HepG2 (cell line): ENCODE measurements at regions not wholly inside any gene's neighbourhood (a gene's known extent, or its start where the extent isn't known, plus 50 kb on each side); places are given as distances from the start of the nearest gene placed in this dataset.

ENCODE experiments used
- ATAC-seq: fragments of 200-7000 bp; cut with Tn5 transposase; 3 replicates; pipeline ENCODE4 v1.9.1; 2020; ENCODE audit warnings: mild to moderate bottlenecking, moderate library complexity
- BruUV-seq: library from RNA; stranded (reverse); fragments of 400-500 nt; replicated peaks from 2 replicates; lab custom pipeline; 2021; lab: Mats Ljungman, UMichigan
- CTCF ChIA-PET: fragments of 300-600 bp; formaldehyde crosslinking; extraction: SDS; loops from one replicate; lab custom pipeline; 2021; ENCODE audit warnings: low total read pairs, inconsistent platforms, low intra/inter-chr PET ratio; lab: Yijun Ruan, JAX
- POLR2A ChIA-PET: fragments of 350-600 bp; sonication (Branson Sonifier 250); formaldehyde crosslinking; loops from one replicate; lab custom pipeline; 2020; ENCODE audit warnings: antibody characterized with exemption, inconsistent platforms; lab: Yijun Ruan, JAX
- DNase-seq: peaks from one replicate; pipeline ENCODE4 v3.0.0-alpha.2; 2015; ENCODE audit warnings: low spot score
- FAIRE-seq: peaks from 3 replicates; lab custom pipeline; 2011; peaks lifted over from hg19 to GRCh38; lab: Jason Lieb, UNC
- H2AFZ ChIP-seq: one replicate; pipeline ENCODE4 v1.6.1; 2011; ENCODE audit warnings: low read length, inconsistent platforms
- H3K27ac ChIP-seq: fragments of 300-600 bp; 3 replicates; pipeline ENCODE4 v1.8.0; 2011; ENCODE audit warnings: mixed run types, mild to moderate bottlenecking, mixed read lengths, low read length, inconsistent platforms; ENCODE audit not compliant: insufficient read depth; ENCODE audit errors: extremely low read length
- H3K27me3 ChIP-seq, 2 experiments: fragments of 200-600 bp in 1 of 2; 2 replicates in 1 of 2; 3 replicates in 1 of 2; pipeline versions ENCODE4 v1.6.0 to v1.8.0; 2011; ENCODE audit warnings: low read length in 2 of 2, mild to moderate bottlenecking in 2 of 2, moderate library complexity in 2 of 2, inconsistent platforms in 1 of 2; ENCODE audit not compliant: insufficient read depth in 2 of 2, control insufficient read depth in 1 of 2
- H3K36me3 ChIP-seq, 2 experiments: fragments of 200-600 bp in 1 of 2; replicated peaks in 1 of 2; 2 replicates in 1 of 2; 3 replicates in 1 of 2; pipeline versions ENCODE4 v1.5.1 to v1.8.0; 2011; ENCODE audit warnings: low read length in 2 of 2, inconsistent platforms in 1 of 2; ENCODE audit not compliant: insufficient read depth in 2 of 2, control insufficient read depth in 1 of 2
- H3K4me1 ChIP-seq: 2 replicates; pipeline ENCODE4 v1.5.1; 2012; ENCODE audit warnings: low read length, inconsistent platforms; ENCODE audit not compliant: insufficient read depth
- H3K4me2 ChIP-seq: 2 replicates; pipeline ENCODE4 v1.6.0; 2011; ENCODE audit warnings: low read depth, low read length, inconsistent platforms
- H3K4me3 ChIP-seq, 3 experiments: fragments of 200-600 bp in 1 of 3; sonication (generic), shearing (Covaris generic) in 1 of 3; replicated peaks in 1 of 3; 2 replicates each; pipeline ENCODE4 v1.5.1; 2011 to 2016; ENCODE audit warnings: low read length in 3 of 3, inconsistent platforms in 2 of 3, low read depth in 2 of 3, mild to moderate bottlenecking in 2 of 3, control low read depth in 1 of 3, mixed read lengths in 1 of 3; ENCODE audit not compliant: insufficient read depth in 1 of 3
- H3K79me2 ChIP-seq: one replicate; pipeline ENCODE4 v1.6.1; 2011; ENCODE audit warnings: low read length, inconsistent platforms; ENCODE audit not compliant: insufficient read depth
- H3K9ac ChIP-seq: 2 replicates; pipeline ENCODE4 v1.6.0; 2011; ENCODE audit warnings: mild to moderate bottlenecking, low read depth, low read length, inconsistent platforms; ENCODE audit not compliant: insufficient read depth
- H3K9me3 ChIP-seq: 2 replicates; pipeline ENCODE4 v1.5.1; 2012; ENCODE audit warnings: mild to moderate bottlenecking, low read length
- H4K20me1 ChIP-seq: 2 replicates; pipeline ENCODE4 v1.6.0; 2011; ENCODE audit warnings: inconsistent platforms, mild to moderate bottlenecking, low read length, moderate library complexity; ENCODE audit not compliant: insufficient read depth
- FOXO1 ChIP-seq: sonication (generic); formaldehyde crosslinking; IDR thresholded peaks from 2 replicates; pipeline ENCODE4 v1.4.0; 2020; ENCODE audit warnings: missing genetic modification reagents
- KDM5A ChIP-seq: fragments of 200-600 bp; sonication (generic); IDR thresholded peaks from 2 replicates; pipeline ENCODE4 v1.7.0; 2018; ENCODE audit warnings: antibody characterized with exemption, mild to moderate bottlenecking, low read length, borderline replicate concordance
- MYC ChIP-seq: sonication (generic); formaldehyde crosslinking; IDR thresholded peaks from 2 replicates; pipeline ENCODE4 v1.9.0; 2021; ENCODE audit warnings: missing genetic modification reagents, borderline replicate concordance
- NFRKB ChIP-seq: fragments of 450-650 bp; IDR thresholded peaks from 2 replicates; pipeline ENCODE4 v1.6.1; 2017
- SRSF4 ChIP-seq: fragments of 200-400 bp; formaldehyde crosslinking; IDR thresholded peaks from one replicate; pipeline ENCODE4 v1.6.1; 2018; ENCODE audit warnings: mild to moderate bottlenecking, low read depth, low read length, moderate library complexity; ENCODE audit not compliant: poor library complexity, severe bottlenecking
- ZNF234 ChIP-seq: sonication (generic); formaldehyde crosslinking; conservative IDR thresholded peaks from 2 replicates; pipeline ENCODE4 v1.5.1; 2020; ENCODE audit warnings: mild to moderate bottlenecking, missing genetic modification reagents
- ZNF337 ChIP-seq: sonication (generic); formaldehyde crosslinking; IDR thresholded peaks from 2 replicates; pipeline ENCODE4 v1.5.1; 2020; ENCODE audit warnings: missing genetic modification reagents, low read depth, mild to moderate bottlenecking, borderline replicate concordance
- ZNF484 ChIP-seq: sonication (generic); formaldehyde crosslinking; IDR thresholded peaks from 2 replicates; pipeline ENCODE4 v1.5.1; 2020; ENCODE audit warnings: mild to moderate bottlenecking, low read depth, missing genetic modification reagents, borderline replicate concordance
- ZNF776 ChIP-seq: sonication (generic); formaldehyde crosslinking; IDR thresholded peaks from 2 replicates; pipeline ENCODE4 v1.4.0; 2020; ENCODE audit warnings: mild to moderate bottlenecking, missing genetic modification reagents
- WGBS: methylation state at CpG from one replicate; pipeline ENCODE4 v1.1.6; 2017; ENCODE audit warnings: low lambda C conversion rate; 5-methylcytosine and 5-hydroxymethylcytosine counted together
- in situ Hi-C: cut with HindIII; loops from 2 replicates; pipeline ENCODE4 v1.10.0; 2017; ENCODE audit warnings: low pct_unique_long_range_greater_than_20kb; ENCODE audit not compliant: extremely low pct_ligation_motif_present
- intact Hi-C: fragments of 100-400 bp; cut with micrococcal nuclease; formaldehyde crosslinking; loops from one replicate; pipeline ENCODE4 v1.10.0; 2022; ENCODE audit not compliant: unreplicated experiment
- TF ChIP-seq, protein P1 (sequence below): sonication (generic); formaldehyde crosslinking; IDR thresholded peaks from 2 replicates; pipeline ENCODE4 v1.4.0; 2020; ENCODE audit warnings: missing genetic modification reagents, borderline replicate concordance
- TF ChIP-seq, protein P2 (sequence below): sonication (generic); formaldehyde crosslinking; IDR thresholded peaks from 2 replicates; pipeline ENCODE4 v1.5.0; 2020; ENCODE audit warnings: missing genetic modification reagents

DNA sequence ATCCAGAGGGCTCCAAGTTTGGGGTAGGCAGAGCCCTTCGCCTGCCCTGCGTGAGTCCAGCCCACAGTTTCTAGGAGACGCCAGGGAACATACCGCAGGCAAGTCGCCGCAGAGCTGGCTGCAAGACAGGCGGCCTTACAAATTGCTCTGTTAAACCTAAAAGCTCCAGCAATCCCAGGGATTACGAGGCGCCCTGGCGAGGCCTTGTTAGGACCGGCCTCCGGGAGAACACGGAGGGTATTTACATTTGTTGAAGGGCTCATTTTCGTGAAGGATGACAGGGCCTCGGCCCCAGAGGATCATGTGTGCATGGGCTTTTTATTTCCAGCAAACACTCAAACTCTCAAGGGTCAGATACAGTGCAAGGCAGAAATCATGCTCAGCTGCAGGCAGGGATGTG is 77.6 kb upstream of the FOXF1 start:
- intact Hi-C loops (no loop called here), in situ Hi-C loops (no loop called here)
- POLR2A ChIA-PET: no interaction called here
- H4K20me1 ChIP-seq: no peaks in the 10 kb centered on the region
- BruUV-seq: no TSS peak
- H3K9ac ChIP-seq: no peak overlapping the region
- no peak for DNase-seq
- TF ChIP-seq ZNF234 (CRISPR knock-in tag): no peak
- H3K27me3 ChIP-seq: peaks cover 23 to 72% of the 10 kb centered on the region in 2 experiments
- H2AFZ ChIP-seq: no peak overlapping the region
- no peaks in the 10 kb centered on the region for H3K4me1 ChIP-seq
- H3K4me3 ChIP-seq: no peak overlapping the region
- FAIRE-seq: no peak
- H3K9me3 ChIP-seq: no peaks in the 10 kb centered on the region
- CTCF ChIA-PET: no interaction called here
- H3K27ac ChIP-seq: no peak overlapping the region
- no peak for ATAC-seq
- WGBS: 11% methylated on average over 7 of the region's 15 CpGs
- no peaks in the 10 kb centered on the region for H3K36me3 ChIP-seq
- H3K79me2 ChIP-seq: no peaks in the 10 kb centered on the region
- no peak overlapping the region for H3K4me2 ChIP-seq

DNA sequence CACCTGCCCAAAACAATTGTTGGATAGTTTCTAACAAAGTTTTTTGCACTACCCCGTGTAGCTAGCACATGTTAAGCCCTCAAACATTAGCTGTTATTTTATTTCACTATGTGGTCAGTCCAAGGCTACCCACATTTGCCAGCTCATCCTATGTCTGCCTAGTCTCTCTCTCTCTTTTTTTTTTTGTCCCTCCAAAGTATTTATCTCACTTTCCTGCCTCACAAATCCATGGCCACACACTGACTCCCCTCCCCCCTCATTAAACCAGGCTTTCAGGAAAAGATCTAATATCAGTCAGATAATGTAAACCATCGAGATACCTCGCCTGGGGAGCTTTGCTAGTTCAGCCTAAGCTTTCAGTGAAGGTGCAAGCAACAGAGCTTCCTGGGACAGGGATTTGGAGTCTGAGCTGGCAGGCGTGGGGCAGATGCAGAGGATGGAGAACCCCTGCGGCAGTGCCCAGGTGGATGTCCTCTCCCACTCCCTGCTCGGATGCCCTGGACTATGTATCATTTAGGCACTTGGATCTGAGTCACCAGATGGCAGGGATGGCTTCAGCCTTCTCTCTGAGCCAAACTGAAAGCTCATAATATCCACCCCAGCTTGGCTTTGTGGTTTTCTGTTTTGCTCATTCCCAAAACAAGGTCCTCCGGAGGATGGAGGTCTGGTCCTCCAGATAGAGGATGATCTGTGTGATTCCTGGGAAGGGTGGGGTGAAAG is 73.7 kb upstream of the FOXF1 start:
- Histone ChIP-seq H3K79me2 (no peaks in the 10 kb centered on the region), H4K20me1 (no peaks in the 10 kb centered on the region), H3K9me3 (no peaks in the 10 kb centered on the region), H3K4me2 (no peak overlapping the region), H3K27me3 (peaks cover 17 to 65% of the 10 kb centered on the region in 2 experiments), H3K36me3 (no peaks in the 10 kb centered on the region), H3K4me3 (no peak overlapping the region), H2AFZ (no peak overlapping the region), H3K4me1 (no peaks in the 10 kb centered on the region), H3K27ac (no peak overlapping the region), H3K9ac (no peak overlapping the region)
- no peak for DNase-seq
- in situ Hi-C loops: no loop called here
- no peak for FAIRE-seq
- CTCF ChIA-PET: no interaction called here
- WGBS: 0% methylated on average over 4 of the region's 7 CpGs
- intact Hi-C loops: no loop called here
- POLR2A ChIA-PET: no interaction called here
- no TSS peak for BruUV-seq
- ATAC-seq: no peak
- TF ChIP-seq MYC (CRISPR knock-in tag) (no peak), FOXO1 (no peak), ZNF484 (CRISPR knock-in tag) (no peak), KDM5A (no peak), NFRKB (no peak), ZNF776 (no peak), ZNF337 (CRISPR knock-in tag) (no peak), SRSF4 (no peak)
- TF ChIP-seq, protein P1, sequence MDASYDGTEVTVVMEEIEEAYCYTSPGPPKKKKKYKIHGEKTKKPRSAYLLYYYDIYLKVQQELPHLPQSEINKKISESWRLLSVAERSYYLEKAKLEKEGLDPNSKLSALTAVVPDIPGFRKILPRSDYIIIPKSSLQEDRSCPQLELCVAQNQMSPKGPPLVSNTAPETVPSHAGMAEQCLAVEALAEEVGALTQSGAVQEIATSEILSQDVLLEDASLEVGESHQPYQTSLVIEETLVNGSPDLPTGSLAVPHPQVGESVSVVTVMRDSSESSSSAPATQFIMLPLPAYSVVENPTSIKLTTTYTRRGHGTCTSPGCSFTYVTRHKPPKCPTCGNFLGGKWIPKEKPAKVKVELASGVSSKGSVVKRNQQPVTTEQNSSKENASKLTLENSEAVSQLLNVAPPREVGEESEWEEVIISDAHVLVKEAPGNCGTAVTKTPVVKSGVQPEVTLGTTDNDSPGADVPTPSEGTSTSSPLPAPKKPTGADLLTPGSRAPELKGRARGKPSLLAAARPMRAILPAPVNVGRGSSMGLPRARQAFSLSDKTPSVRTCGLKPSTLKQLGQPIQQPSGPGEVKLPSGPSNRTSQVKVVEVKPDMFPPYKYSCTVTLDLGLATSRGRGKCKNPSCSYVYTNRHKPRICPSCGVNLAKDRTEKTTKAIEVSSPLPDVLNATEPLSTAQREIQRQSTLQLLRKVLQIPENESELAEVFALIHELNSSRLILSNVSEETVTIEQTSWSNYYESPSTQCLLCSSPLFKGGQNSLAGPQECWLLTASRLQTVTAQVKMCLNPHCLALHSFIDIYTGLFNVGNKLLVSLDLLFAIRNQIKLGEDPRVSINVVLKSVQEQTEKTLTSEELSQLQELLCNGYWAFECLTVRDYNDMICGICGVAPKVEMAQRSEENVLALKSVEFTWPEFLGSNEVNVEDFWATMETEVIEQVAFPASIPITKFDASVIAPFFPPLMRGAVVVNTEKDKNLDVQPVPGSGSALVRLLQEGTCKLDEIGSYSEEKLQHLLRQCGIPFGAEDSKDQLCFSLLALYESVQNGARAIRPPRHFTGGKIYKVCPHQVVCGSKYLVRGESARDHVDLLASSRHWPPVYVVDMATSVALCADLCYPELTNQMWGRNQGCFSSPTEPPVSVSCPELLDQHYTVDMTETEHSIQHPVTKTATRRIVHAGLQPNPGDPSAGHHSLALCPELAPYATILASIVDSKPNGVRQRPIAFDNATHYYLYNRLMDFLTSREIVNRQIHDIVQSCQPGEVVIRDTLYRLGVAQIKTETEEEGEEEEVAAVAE (CRISPR knock-in tag): no peak
- TF ChIP-seq, protein P2, sequence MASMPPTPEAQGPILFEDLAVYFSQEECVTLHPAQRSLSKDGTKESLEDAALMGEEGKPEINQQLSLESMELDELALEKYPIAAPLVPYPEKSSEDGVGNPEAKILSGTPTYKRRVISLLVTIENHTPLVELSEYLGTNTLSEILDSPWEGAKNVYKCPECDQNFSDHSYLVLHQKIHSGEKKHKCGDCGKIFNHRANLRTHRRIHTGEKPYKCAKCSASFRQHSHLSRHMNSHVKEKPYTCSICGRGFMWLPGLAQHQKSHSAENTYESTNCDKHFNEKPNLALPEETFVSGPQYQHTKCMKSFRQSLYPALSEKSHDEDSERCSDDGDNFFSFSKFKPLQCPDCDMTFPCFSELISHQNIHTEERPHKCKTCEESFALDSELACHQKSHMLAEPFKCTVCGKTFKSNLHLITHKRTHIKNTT (CRISPR knock-in tag): no peak
